GM03348 (cell line): ENCODE measurements at regions not wholly inside any gene's neighbourhood (a gene's known extent, or its start where the extent isn't known, plus 50 kb on each side); places are given as distances from the start of the nearest gene placed in this dataset.

ENCODE experiments used
- DNase-seq: peaks from one replicate; pipeline ENCODE4 v3.0.0; 2012; ENCODE audit warnings: low spot score

GRCh38 chr2:119104414-119104813 lies 54.1 kb downstream of the C1QL2 start:
- DNase-seq: no peak

DNA sequence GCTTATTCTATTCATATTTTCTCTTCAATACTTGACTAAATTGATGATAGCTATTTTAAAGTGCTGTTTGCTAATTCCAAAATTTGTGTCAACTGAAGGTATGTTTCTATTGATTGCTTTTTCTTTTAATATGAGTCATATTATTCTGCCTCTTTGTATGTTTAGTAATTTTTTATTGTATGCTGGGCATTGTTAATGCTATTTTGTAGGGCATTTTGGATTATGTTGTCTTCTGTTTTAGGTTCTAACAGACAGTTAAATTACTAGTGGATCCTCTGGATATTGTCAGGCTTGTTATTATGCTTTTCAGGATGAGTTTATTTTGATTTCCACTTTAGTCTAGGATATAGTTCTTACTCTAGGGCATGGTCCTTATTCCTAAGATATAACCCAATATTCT lies 55.6 kb downstream of the C1QL2 start:
- DNase-seq: no peak

GRCh38 chr2:119088416-119088815 lies 70.1 kb downstream of the C1QL2 start:
- DNase-seq: no peak

DNA sequence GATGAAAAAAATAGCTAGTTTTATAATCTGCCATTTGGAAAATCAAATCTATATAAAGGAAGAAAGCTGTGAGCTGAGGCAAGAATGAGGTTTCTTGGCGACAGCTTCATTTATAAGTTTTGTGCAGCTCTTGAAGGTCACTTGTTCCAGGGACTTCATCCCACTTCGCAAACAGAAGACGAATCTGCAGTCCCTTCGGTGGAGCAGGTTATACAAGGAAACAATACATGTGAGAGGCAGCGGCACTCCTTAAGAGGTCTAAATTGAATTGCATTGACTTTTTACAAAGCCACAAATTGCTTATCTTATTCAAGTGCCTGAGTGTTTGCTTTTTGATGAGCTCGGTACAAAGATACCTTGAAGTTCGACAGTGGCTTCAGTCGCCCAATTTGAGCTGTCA lies 72.2 kb downstream of the C1QL2 start:
- no peak for DNase-seq

DNA sequence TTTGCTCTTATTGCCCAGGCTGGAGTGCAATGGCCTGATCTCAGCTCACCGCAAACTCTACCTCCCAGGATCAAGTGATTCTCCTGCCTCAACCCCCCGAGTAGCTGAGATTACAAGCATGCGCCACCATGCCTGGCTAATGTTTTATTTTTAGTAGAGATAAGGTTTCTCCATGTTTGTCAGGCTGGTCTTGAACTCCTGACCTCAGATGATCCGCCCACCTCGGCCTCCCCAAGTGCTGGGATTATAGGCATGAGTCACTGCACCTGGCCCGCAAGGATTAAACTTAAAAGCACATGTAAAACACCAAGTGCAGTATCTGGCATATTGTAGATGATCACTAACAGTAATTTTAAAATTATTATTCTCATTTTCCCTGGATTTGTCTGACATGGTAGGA lies 72.9 kb downstream of the C1QL2 start:
- DNase-seq: no peak

GRCh38 chr2:119083416-119083815 lies 75.1 kb downstream of the C1QL2 start:
- no peak for DNase-seq

DNA sequence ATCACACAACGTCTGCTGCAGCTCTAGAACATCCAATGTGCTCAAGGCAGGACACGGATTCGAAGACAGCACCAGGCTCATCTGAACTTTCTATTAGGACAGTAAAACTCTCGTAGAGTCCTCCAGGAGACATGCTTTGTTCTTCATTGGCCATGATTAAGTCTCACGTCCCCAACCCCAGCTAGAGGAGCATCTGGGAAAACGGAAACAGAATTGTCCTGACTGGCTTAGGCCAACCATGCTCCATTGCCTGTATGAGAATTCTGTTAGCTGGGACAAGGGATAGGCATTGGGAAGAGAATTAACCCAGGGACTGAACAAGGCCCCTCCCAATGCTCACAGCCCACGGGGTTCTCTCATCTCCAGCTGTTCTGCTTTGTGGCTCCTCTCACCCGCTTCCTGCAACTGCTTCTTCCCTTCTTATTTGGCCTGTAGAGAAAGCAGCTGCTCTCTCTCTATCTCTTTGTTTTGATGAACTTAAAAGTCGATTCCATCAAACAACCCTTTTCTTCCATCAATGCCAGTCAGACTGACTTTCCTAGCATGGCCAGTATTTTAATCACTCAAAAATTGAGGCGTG lies 75.6 kb downstream of the C1QL2 start:
- DNase-seq: no peak

GRCh38 chr2:119078796-119079195 lies 79.8 kb downstream of the C1QL2 start:
- no peak for DNase-seq

- no peak for DNase-seq
Observed at GRCh38 chr2:119076713-119077112, 81.8 kb downstream of the C1QL2 start.

GRCh38 chr2:119073213-119073612 lies 85.3 kb downstream of the C1QL2 start:
- DNase-seq: no peak

DNA sequence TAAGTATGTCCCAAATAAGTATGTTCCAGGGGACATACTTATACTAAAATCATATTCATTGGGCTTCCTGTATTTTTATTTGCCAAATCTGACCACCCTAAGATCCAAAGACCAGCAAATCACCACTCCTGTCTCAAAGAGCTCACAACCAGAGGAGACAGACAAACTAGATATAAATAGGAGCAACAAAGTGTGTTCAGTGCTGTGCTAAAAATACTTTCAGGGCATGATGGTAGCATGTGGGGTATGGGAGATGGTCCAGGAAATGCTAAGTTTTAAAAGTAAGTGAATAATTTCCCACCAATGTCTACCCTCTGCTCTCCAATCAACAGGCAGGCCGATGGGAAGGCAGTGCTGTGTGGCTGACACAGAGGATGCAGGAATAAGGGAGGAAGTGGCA lies 87.1 kb downstream of the C1QL2 start:
- no peak for DNase-seq

DNA sequence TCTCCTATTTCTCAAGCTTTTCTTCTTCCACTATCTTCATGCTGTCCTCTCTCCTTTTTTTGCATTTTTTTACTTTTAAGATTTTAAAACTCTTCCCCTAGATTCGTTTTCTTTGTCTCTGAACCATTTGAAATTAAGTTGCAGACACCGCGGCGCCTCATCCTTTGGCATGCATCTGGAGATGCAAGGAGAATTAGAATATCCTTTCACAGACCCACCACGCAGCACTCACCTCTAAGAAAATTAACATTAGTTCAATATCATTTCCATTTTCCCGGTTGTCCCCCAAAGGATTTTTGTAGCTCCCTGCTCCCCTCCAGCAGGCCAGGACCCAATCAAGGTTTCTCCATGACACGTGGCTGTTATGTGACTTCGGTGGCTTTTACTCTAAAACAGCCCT lies 88.8 kb downstream of the C1QL2 start:
- no peak for DNase-seq

- DNase-seq: no peak
Observed at GRCh38 chr2:119068154-119068725, 90.3 kb downstream of the C1QL2 start.

- DNase-seq: no peak
Observed at GRCh38 chr2:119066272-119066804, 92.2 kb downstream of the C1QL2 start.

- no peak for DNase-seq
Observed at GRCh38 chr2:119065146-119065545, 93.4 kb downstream of the C1QL2 start.

DNA sequence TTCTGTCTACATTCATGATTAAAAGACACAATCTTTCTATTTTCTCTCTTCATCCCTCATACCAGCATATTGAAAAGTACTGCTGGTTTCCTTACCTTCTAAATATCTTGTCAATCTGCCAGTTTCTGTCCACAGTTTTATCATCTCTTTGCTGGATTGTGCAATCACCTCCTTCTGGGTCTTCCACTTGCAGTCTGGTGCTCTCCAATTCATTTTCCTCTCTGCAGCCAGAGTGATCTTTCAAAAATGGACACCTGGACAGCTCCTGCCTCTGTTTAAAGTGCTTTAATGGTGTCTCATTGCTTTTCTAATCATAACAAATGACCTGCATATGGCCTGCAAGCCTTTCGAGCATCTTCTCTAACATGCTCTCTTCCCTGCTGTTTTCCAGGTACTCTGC lies 94.0 kb downstream of the C1QL2 start:
- no peak for DNase-seq

DNA sequence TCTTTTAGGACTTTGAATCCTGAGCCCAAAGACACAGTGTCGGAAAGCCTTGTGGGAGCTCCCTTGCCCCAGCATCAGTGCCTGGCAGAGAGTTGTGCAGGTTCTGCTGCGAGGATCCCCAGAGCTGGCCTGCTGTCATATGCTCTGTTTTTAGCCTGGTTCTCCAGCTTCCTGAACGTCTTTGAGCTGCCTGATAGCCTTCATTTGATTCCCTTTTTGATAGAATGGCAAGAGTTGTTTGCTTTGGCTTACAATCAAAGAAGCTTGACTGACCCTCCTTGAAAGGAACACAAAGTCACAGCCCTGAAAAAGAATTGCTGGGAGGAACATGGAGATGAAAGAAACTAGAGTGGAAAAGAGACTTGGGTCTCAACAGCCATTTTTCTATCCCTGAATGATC lies 95.4 kb downstream of the C1QL2 start:
- no peak for DNase-seq

GRCh38 chr2:119062652-119063051 lies 95.9 kb downstream of the C1QL2 start:
- no peak for DNase-seq

GRCh38 chr2:119062179-119062578 lies 96.4 kb downstream of the C1QL2 start:
- DNase-seq: no peak

DNA sequence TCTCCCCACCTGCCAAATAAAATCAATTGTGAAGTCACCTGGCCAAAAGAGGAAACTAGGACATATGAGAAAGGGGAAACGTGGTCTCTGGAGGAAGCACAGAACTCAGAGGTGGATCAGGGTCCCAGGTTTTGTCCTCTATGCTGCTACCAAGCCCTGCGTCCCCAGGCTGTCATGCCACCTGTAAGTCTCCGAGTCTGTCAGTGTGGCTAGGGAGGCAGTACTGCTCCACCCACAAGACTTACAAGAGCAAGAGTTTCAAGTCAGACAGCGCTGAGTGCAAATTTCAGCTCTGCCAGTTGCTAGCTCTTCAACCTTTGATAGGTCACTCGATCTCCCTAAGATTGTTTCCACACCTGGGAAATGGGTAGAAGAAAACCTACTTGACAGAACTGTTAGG lies 98.6 kb downstream of the C1QL2 start:
- DNase-seq: peak; percentile 1

GRCh38 chr2:119059287-119059686 lies 99.3 kb downstream of the C1QL2 start:
- peak; percentile 2 for DNase-seq

DNA sequence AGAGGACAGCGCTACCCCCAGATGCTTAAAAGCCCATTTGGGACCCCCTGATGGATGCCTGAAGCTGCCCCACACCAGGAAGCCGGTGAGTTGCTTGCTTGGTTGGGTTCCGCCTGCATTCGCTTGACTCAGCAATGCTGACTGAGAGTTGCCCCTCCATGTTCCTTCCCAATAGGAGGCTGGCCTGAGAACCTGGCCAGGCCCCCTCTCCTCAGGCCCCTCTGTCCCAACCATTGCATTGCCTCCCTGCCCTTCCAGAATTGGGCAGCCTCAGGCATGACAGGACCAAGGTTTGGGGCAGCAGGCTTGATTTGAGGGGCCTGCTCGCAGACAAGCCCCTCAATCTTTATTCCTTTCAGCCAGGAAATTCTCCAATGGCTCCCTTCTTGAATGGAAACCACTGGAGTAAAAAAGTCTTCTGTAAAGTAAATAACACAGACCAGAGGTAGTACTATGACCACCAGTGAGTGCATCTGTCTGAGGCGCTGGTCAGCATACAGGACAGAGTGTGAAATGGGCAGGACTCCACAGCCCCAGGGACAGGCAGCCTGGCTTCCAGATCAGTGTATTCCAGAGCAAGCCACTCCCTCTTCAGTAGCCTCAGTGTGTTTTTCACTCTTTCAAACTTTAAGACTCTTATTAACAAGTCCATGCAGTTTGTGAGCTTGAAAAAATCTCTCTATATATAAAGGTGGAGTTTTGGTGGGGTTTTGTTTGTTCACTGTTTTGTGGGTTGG lies 104.7 kb downstream of the C1QL2 start:
- peak; percentile 1 for DNase-seq

DNA sequence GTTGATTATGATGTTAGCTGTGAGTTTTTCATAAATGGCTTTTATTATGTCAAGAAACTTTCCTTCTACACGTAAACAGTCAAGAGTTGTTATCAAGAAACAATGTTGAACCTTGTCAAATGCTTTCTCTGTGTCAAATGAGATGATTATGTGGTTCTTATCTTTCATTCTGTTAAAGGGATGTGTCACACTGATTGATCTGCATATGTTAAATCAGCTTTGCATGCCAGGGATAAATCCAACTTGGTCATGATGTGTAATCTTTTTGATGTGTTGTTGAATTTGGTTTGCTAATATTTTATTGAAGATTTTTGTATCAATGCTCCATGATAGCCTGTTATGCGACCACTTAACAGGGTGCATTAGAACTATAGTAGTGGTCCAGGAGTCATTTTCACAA lies 107.3 kb downstream of the C1QL2 start:
- no peak for DNase-seq
